ENCODE measurements at regions not wholly inside any gene's neighbourhood (a gene's known extent, or its start where the extent isn't known, plus 50 kb on each side); places are given as distances from the start of the nearest gene placed in this dataset.

GRCh38 chr2:238576674-238577073 is 149.9 kb downstream of the ASB1 start:
- no peak for TF ChIP-seq CTCF (conservative IDR thresholded peaks at IDR 0.05; ENCODE audit: low read length)
- no peak for TF ChIP-seq EZH2phosphoT487 (IDR thresholded peaks at IDR 0.05; ENCODE audit: borderline replicate concordance, low read depth, low read length)

All from OCI-LY7 (cell line).